ENCODE measurements at regions not wholly inside any gene's neighbourhood (a gene's known extent, or its start where the extent isn't known, plus 50 kb on each side); places are given as distances from the start of the nearest gene placed in this dataset.

GRCh38 chr5:109468737-109469420 lies 59.1 kb upstream of the PJA2 start:
- TF ChIP-seq CTCF (IDR thresholded peaks at IDR 0.05; ENCODE audit: insufficient read depth, low read length), result peak; percentile 37
- TF ChIP-seq POLR2AphosphoS5 (IDR thresholded peaks at IDR 0.05; ENCODE audit: low read depth), result peak; percentile 25; the same call in 1 of the 2 replicates
- no peak for TF ChIP-seq SPI1 (IDR thresholded peaks at IDR 0.05; ENCODE audit: borderline replicate concordance, low read depth)
- no peak for TF ChIP-seq REST (IDR thresholded peaks at IDR 0.05; ENCODE audit: insufficient replicate concordance, low read depth)

Measured in HL-60 (cell line).